PC-9 (cell line): ENCODE measurements at regions not wholly inside any gene's neighbourhood (a gene's known extent, or its start where the extent isn't known, plus 50 kb on each side); places are given as distances from the start of the nearest gene placed in this dataset.
A peak's percentile ranks its signal among the peaks of the same experiment; 100 is the strongest.

Experiments
- BruUV-seq: library from RNA; stranded (reverse); fragments of 400-500 nt; replicated peaks from 2 replicates; lab custom pipeline; 2021; lab: Mats Ljungman, UMichigan
- CTCF ChIA-PET: fragments of 300-600 bp; sonication (Branson Sonifier 250); formaldehyde crosslinking; loops from one replicate; lab custom pipeline; 2022; ENCODE audit warnings: antibody characterized with exemption; lab: Charles Lee
- POLR2A ChIA-PET: fragments of 300-600 bp; sonication (Branson Sonifier 250); formaldehyde crosslinking; loops from one replicate; lab custom pipeline; 2022; ENCODE audit warnings: antibody characterized with exemption; ENCODE audit not compliant: unreplicated experiment; lab: Charles Lee
- DNase-seq, 2 experiments: peaks; one replicate each; pipeline versions ENCODE4 v3.0.0 to v3.0.0-alpha.2; 2015 to 2022; ENCODE audit warnings: mixed read lengths in 1 of 2
- H2AFZ ChIP-seq: fragments of 200-600 bp; sonication (generic); 2 replicates; pipeline ENCODE4 v1.8.1; 2017; ENCODE audit warnings: antibody characterized with exemption
- H3F3A ChIP-seq: fragments of 200-600 bp; sonication (generic); 2 replicates; pipeline ENCODE4 v1.8.1; 2017; ENCODE audit warnings: antibody characterized with exemption, mild to moderate bottlenecking, low read depth; ENCODE audit not compliant: insufficient read depth
- H3K27ac ChIP-seq: fragments of 200-600 bp; sonication (generic); 2 replicates; pipeline ENCODE4 v1.6.1; 2016; ENCODE audit warnings: mixed run types
- H3K27me3 ChIP-seq: fragments of 200-600 bp; sonication (generic); 2 replicates; pipeline ENCODE4 v1.6.1; 2016; ENCODE audit warnings: low read depth, mixed run types; ENCODE audit not compliant: insufficient read depth
- H3K36me3 ChIP-seq: fragments of 200-600 bp; sonication (generic); 2 replicates; pipeline ENCODE4 v1.6.1; 2016; ENCODE audit warnings: low read depth, mixed run types
- H3K4me1 ChIP-seq: fragments of 200-600 bp; sonication (generic); replicated peaks from 2 replicates; pipeline ENCODE4 v1.6.1; 2016; ENCODE audit warnings: mixed run types; ENCODE audit not compliant: insufficient read depth
- H3K4me2 ChIP-seq: fragments of 200-600 bp; sonication (generic); 2 replicates; pipeline ENCODE4 v1.6.1; 2017; ENCODE audit warnings: mixed run types
- H3K4me3 ChIP-seq: fragments of 200-600 bp; sonication (generic); 2 replicates; pipeline ENCODE4 v1.6.1; 2016; ENCODE audit warnings: mixed run types
- H3K79me2 ChIP-seq: fragments of 200-600 bp; sonication (generic); 2 replicates; pipeline ENCODE4 v1.6.1; 2017; ENCODE audit warnings: low read depth, mixed run types
- H3K9me2 ChIP-seq: fragments of 200-600 bp; sonication (generic); 2 replicates; pipeline ENCODE4 v1.8.1; 2017; ENCODE audit warnings: mild to moderate bottlenecking; ENCODE audit not compliant: insufficient read depth
- H3K9me3 ChIP-seq: fragments of 200-600 bp; sonication (generic); 2 replicates; pipeline ENCODE4 v1.8.1; 2016; ENCODE audit warnings: low read depth; ENCODE audit not compliant: insufficient read depth
- H4K20me1 ChIP-seq: fragments of 200-600 bp; sonication (generic); 2 replicates; pipeline ENCODE4 v1.8.1; 2017; ENCODE audit not compliant: insufficient read depth
- EZH2 ChIP-seq: fragments of 200-600 bp; sonication (generic); IDR thresholded peaks from 2 replicates; pipeline ENCODE4 v1.8.0; 2017; ENCODE audit warnings: antibody characterized with exemption, low read depth
- intact Hi-C: fragments of 100-400 bp; cut with micrococcal nuclease; formaldehyde crosslinking; loops from one replicate; pipeline ENCODE4 v1.10.0; 2022; ENCODE audit not compliant: unreplicated experiment
- TF ChIP-seq, protein P1 (sequence below): fragments of 200-600 bp; sonication (generic); conservative IDR thresholded peaks from 2 replicates; pipeline ENCODE4 v1.6.1; 2017; ENCODE audit warnings: mixed run types, antibody characterized with exemption, mild to moderate bottlenecking, moderate library complexity

DNA sequence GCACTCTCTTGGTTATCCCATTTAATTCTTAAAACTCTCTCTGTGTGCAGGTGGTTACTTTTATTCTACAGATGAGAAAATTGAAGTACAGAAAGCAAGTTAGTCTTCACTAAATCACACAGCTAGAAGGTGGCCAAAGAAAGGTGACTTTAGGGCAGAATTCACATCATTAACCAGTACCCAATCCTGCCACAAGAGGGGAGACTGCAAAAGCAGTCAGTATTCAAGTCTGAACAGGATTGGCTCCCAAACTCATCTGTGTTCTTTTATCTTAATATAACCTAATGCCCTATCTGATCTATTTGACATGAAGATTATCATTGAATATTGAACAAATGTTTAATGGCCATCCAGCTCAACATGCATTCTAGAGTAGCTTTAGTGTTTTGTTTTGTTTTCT is 225.3 kb upstream of the FAM83B start:
- Histone ChIP-seq H3K9me3 (no peaks in the 10 kb centered on the region), H3K27ac (no peak overlapping the region), H3K79me2 (no peaks in the 10 kb centered on the region), H4K20me1 (no peaks in the 10 kb centered on the region), H3K27me3 (no peaks in the 10 kb centered on the region), H3K4me3 (no peak overlapping the region), H2AFZ (no peak overlapping the region), H3K9me2 (no peaks in the 10 kb centered on the region), H3K4me1 (no peaks in the 10 kb centered on the region), H3F3A (no peaks in the 10 kb centered on the region), H3K36me3 (no peaks in the 10 kb centered on the region), H3K4me2 (no peak overlapping the region)
- no TSS peak for BruUV-seq
- ChIA-PET CTCF (interaction anchor here (0.8 kb wide), 1 partner anchor 96 kb away, joined by 3 read pairs; no protein-coding TSS in a partner anchor), POLR2A (no interaction called here)
- intact Hi-C loops: no loop called here
- TF ChIP-seq, protein P1, sequence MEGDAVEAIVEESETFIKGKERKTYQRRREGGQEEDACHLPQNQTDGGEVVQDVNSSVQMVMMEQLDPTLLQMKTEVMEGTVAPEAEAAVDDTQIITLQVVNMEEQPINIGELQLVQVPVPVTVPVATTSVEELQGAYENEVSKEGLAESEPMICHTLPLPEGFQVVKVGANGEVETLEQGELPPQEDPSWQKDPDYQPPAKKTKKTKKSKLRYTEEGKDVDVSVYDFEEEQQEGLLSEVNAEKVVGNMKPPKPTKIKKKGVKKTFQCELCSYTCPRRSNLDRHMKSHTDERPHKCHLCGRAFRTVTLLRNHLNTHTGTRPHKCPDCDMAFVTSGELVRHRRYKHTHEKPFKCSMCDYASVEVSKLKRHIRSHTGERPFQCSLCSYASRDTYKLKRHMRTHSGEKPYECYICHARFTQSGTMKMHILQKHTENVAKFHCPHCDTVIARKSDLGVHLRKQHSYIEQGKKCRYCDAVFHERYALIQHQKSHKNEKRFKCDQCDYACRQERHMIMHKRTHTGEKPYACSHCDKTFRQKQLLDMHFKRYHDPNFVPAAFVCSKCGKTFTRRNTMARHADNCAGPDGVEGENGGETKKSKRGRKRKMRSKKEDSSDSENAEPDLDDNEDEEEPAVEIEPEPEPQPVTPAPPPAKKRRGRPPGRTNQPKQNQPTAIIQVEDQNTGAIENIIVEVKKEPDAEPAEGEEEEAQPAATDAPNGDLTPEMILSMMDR: peak; percentile 73
- no peak for TF ChIP-seq EZH2
- peak in 1 of 2 experiments; percentile 7 for DNase-seq

DNA sequence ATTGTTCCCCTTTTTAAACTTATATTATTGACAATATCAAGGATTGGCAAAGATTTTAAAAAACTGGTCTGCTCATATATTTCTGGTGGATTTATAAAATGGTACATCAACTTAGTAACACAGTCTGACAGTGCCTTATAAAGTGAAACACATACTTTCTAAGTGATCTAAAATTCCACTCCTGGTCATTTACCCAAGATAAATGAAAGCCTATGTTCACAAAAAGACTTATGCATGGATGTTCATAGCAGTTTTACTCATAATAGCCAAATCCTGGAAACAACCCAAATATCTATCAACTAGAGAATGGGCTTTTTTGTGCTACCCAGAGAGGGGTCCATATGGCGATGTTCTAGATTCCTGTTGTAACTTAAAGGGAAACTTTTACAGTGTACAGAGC is 222.4 kb upstream of the FAM83B start:
- Histone ChIP-seq H3K4me2 (no peak overlapping the region), H3K36me3 (no peaks in the 10 kb centered on the region), H3F3A (no peaks in the 10 kb centered on the region), H3K9me2 (no peaks in the 10 kb centered on the region), H3K27ac (no peak overlapping the region), H4K20me1 (no peaks in the 10 kb centered on the region), H3K4me1 (no peaks in the 10 kb centered on the region), H3K27me3 (no peaks in the 10 kb centered on the region), H3K79me2 (no peaks in the 10 kb centered on the region), H2AFZ (no peak overlapping the region), H3K9me3 (no peaks in the 10 kb centered on the region), H3K4me3 (no peak overlapping the region)
- ChIA-PET CTCF (no interaction called here), POLR2A (interaction anchor here (0.7 kb wide), 1 partner anchor 22 kb away, joined by 4 read pairs; no protein-coding TSS in a partner anchor)
- intact Hi-C loops: no loop called here
- no peak for TF ChIP-seq EZH2
- no TSS peak for BruUV-seq
- DNase-seq: no peak

DNA sequence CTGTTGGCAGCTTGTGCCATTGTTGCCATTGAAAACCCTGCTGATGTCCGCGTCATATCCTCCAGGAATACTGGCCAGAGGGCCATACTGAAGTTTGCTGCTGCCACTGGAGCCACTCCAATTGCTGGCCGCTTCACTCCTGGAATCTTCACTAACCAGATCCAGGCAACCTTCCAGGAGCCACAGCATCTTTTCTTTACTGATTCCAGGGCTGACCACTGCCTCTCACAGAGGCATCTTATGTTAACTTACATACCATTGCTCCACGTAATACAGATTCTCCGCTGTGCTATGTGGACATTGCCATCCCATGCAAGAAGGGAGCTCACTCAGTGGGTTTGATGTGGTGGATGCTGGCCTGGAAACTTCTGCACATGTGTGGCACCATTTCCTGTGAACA is 221.8 kb upstream of the FAM83B start:
- no peak overlapping the region for H3K27ac ChIP-seq
- H3K4me3 ChIP-seq: no peak overlapping the region
- H3F3A ChIP-seq: no peaks in the 10 kb centered on the region
- no peak overlapping the region for H2AFZ ChIP-seq
- BruUV-seq: no TSS peak
- no peaks in the 10 kb centered on the region for H3K79me2 ChIP-seq
- H3K36me3 ChIP-seq: no peaks in the 10 kb centered on the region
- ChIA-PET CTCF (no interaction called here), POLR2A (no interaction called here)
- DNase-seq: no peak
- no peaks in the 10 kb centered on the region for H3K4me1 ChIP-seq
- TF ChIP-seq, protein P1: no peak
- H3K4me2 ChIP-seq: no peak overlapping the region
- intact Hi-C loops: no loop called here
- no peaks in the 10 kb centered on the region for H4K20me1 ChIP-seq
- H3K9me2 ChIP-seq: no peaks in the 10 kb centered on the region
- H3K9me3 ChIP-seq: no peaks in the 10 kb centered on the region
- H3K27me3 ChIP-seq: no peaks in the 10 kb centered on the region

DNA sequence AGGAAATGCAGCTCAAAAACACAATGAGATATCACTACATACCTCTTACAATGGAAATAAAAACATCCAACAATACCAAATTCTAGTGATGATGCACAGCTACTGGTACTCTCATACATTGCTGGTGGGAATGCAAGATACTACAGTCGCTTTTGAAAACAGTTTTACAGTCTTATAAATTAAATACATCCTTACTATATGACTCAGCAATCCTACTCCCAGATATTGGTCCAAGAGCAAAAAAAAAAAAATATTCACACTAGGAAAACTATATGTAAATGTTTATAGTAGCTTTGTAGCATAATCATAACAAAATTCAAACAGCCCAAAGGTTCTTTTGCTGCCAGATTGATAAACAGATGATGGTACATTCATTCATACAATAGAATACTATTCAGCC is 217.4 kb upstream of the FAM83B start:
- Histone ChIP-seq H3K36me3 (no peaks in the 10 kb centered on the region), H3K9me2 (no peaks in the 10 kb centered on the region), H3K4me2 (no peak overlapping the region), H3K4me3 (no peak overlapping the region), H3K27me3 (no peaks in the 10 kb centered on the region), H2AFZ (no peak overlapping the region), H3K79me2 (no peaks in the 10 kb centered on the region), H3K4me1 (no peaks in the 10 kb centered on the region), H3K27ac (no peak overlapping the region), H3K9me3 (no peaks in the 10 kb centered on the region), H4K20me1 (no peaks in the 10 kb centered on the region), H3F3A (no peaks in the 10 kb centered on the region)
- DNase-seq: no peak
- intact Hi-C loops: no loop called here
- CTCF ChIA-PET: no interaction called here
- TF ChIP-seq EZH2: no peak
- TF ChIP-seq, protein P1: no peak
- POLR2A ChIA-PET: interaction anchor here (0.7 kb wide), 1 partner anchor 659 kb away, joined by 7 read pairs; no protein-coding TSS in a partner anchor
- no TSS peak for BruUV-seq
